ENCODE measurements at regions not wholly inside any gene's neighbourhood (a gene's known extent, or its start where the extent isn't known, plus 50 kb on each side); places are given as distances from the start of the nearest gene placed in this dataset.

GRCh38 chr18:47549021-47549540, 297.6 kb upstream of the SKOR2 start:
- no peak for DNase-seq (ENCODE audit: low read depth)
- H3K4me3 ChIP-seq (ENCODE audit: low read depth, low read length): no peak overlapping the region
- TF ChIP-seq, protein P1, sequence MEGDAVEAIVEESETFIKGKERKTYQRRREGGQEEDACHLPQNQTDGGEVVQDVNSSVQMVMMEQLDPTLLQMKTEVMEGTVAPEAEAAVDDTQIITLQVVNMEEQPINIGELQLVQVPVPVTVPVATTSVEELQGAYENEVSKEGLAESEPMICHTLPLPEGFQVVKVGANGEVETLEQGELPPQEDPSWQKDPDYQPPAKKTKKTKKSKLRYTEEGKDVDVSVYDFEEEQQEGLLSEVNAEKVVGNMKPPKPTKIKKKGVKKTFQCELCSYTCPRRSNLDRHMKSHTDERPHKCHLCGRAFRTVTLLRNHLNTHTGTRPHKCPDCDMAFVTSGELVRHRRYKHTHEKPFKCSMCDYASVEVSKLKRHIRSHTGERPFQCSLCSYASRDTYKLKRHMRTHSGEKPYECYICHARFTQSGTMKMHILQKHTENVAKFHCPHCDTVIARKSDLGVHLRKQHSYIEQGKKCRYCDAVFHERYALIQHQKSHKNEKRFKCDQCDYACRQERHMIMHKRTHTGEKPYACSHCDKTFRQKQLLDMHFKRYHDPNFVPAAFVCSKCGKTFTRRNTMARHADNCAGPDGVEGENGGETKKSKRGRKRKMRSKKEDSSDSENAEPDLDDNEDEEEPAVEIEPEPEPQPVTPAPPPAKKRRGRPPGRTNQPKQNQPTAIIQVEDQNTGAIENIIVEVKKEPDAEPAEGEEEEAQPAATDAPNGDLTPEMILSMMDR (IDR thresholded peaks at IDR 0.05; ENCODE audit: insufficient read depth, low read depth, low read length, missing control alignments): no peak

- TF ChIP-seq, protein P1 (IDR thresholded peaks at IDR 0.05; ENCODE audit: insufficient read depth, low read depth, low read length, missing control alignments): no peak
- no peak for DNase-seq (ENCODE audit: low read depth)
- H3K4me3 ChIP-seq (ENCODE audit: low read depth, low read length): no peak overlapping the region
These were observed 296.2 kb upstream of the SKOR2 start for GRCh38 chr18:47547539-47548202.

DNA sequence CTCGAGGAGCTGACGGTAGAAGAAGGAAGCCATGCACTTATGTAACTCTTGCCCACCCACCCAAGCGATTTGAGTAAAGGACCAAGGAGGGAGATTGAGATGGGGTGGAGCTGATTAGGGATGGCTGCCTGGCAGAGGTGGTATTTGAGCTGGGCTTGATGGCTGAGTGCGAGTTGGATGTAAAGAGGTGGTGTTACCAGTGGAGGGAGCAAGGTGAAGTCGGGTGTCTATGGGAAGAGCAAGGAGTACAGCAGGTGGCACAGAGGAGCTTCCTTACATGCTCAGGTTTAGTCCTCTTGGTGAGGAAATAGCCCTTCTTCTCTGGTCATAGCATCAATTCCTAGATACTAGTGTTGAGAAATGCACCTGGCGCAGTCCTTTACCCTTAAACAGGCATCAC, 294.2 kb upstream of the SKOR2 start:
- DNase-seq (ENCODE audit: low read depth): peak; percentile 3
- TF ChIP-seq, protein P1 (IDR thresholded peaks at IDR 0.05; ENCODE audit: insufficient read depth, low read depth, low read length, missing control alignments): no peak
- no peak overlapping the region for H3K4me3 ChIP-seq (ENCODE audit: low read depth, low read length)

DNA sequence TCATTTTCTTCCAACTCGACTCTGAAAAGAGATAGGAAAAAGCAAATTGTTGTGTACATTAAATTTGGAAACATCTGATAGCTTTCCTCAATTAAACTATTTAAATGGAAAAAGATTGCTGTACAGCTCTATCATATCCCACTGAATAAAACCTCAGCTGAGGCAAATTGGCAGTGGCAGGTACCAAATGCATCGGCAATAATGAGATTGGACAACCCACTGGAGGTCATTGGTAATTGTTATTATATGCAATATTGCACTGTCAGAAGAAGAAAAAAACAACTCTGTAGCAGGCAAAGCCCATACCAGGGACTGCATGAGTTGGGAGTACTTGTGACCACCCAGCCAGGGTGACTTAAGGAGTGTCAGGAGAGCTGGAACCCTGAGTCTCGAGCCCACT, 291.6 kb upstream of the SKOR2 start:
- H3K4me3 ChIP-seq (ENCODE audit: low read depth, low read length): no peak overlapping the region
- TF ChIP-seq, protein P1 (IDR thresholded peaks at IDR 0.05; ENCODE audit: insufficient read depth, low read depth, low read length, missing control alignments): no peak
- DNase-seq (ENCODE audit: low read depth): no peak

- TF ChIP-seq, protein P1 (IDR thresholded peaks at IDR 0.05; ENCODE audit: insufficient read depth, low read depth, low read length, missing control alignments): no peak
- H3K4me3 ChIP-seq (ENCODE audit: low read depth, low read length): no peak overlapping the region
- no peak for DNase-seq (ENCODE audit: low read depth)
These were observed 291.1 kb upstream of the SKOR2 start for GRCh38 chr18:47542551-47542950.

DNA sequence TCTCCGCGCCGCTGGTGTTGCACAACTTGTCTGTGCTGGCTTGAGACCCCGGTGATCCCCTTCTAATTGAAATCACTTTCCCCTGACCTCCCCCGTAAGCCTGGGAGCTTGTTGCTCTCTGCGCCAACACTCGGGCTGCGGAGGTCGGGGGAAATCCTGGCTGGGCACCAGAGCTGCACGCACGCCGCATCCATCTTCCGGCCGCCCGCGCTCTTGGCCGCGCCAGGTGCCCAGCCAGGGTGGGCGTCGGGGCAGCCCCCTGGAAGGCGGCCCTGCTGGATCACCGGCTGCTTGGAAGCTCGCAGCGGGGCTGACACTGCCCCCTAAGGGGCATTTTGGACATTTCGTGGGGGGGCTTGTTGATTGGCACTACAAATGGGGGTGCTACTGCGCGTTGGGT, 280.3 kb upstream of the SKOR2 start:
- DNase-seq (ENCODE audit: low read depth): no peak
- no peak overlapping the region for H3K4me3 ChIP-seq (ENCODE audit: low read depth, low read length)
- TF ChIP-seq, protein P1 (IDR thresholded peaks at IDR 0.05; ENCODE audit: insufficient read depth, low read depth, low read length, missing control alignments): no peak

DNA sequence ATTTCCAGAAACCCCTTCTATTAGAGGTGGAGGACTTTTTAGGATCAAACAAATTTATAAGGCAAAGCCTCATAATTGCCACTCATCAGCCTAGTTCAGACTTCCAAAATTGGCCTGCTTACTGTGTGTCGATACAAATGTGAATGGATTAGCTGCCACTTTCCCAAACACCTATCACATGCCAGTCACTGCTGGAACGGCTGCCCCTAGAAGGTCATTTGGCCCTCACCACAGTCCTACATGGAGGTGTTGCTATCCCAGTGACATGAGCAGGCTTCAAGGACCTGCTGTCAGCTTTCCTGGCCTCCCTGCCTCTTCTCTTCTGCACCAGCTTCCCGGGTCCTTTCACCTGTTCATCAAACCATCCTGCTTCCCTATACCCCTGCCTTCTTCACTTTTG, 279.2 kb upstream of the SKOR2 start:
- TF ChIP-seq, protein P1 (IDR thresholded peaks at IDR 0.05; ENCODE audit: insufficient read depth, low read depth, low read length, missing control alignments): no peak
- no peak overlapping the region for H3K4me3 ChIP-seq (ENCODE audit: low read depth, low read length)
- no peak for DNase-seq (ENCODE audit: low read depth)
